Right lobe of liver (tissue), 4 donors: ENCODE measurements at regions not wholly inside any gene's neighbourhood (a gene's known extent, or its start where the extent isn't known, plus 50 kb on each side); places are given as distances from the start of the nearest gene placed in this dataset.

Experiments used
- POLR2A ChIP-seq: fragments of 450-650 bp; IDR thresholded peaks from one replicate; pipeline ENCODE4 v1.6.1; 2017; ENCODE audit warnings: antibody characterized with exemption, mild to moderate bottlenecking
- TF ChIP-seq, protein P1 (sequence below), 4 donors: fragments of 200-600 bp in 3 of 4; fragments of 450-650 bp in 1 of 4; IDR thresholded peaks; one replicate each; pipeline versions ENCODE4 v1.5.1 to v1.8.0; 2016 to 2022; ENCODE audit warnings: antibody characterized with exemption in 4 of 4, mild to moderate bottlenecking in 2 of 4
- donor health status: DM: no; HTN: no; CAD: no.
- donor health status: DM: no; HTN: no; CAD: no.
- donor health status: DM: no; HTN: yes; CAD: no.

DNA sequence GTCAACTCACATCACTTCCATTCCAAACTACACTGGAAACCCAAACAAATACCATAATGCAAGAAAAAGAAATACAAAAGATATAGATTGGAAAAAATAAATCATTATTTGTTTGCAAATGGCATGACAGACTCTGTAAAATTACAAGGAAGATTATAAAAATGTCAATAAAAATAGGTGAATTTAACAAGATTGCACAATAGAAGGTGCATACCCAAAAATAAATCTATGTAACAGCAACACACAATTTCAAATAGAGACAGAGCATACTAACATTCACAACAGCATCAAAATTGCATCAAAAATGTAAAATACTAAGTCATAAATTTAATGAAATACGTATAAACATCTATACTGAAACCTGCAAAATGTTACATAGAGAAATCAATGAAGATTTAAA, 1140.0 kb upstream of the GJE1 start:
- TF ChIP-seq, protein P1, sequence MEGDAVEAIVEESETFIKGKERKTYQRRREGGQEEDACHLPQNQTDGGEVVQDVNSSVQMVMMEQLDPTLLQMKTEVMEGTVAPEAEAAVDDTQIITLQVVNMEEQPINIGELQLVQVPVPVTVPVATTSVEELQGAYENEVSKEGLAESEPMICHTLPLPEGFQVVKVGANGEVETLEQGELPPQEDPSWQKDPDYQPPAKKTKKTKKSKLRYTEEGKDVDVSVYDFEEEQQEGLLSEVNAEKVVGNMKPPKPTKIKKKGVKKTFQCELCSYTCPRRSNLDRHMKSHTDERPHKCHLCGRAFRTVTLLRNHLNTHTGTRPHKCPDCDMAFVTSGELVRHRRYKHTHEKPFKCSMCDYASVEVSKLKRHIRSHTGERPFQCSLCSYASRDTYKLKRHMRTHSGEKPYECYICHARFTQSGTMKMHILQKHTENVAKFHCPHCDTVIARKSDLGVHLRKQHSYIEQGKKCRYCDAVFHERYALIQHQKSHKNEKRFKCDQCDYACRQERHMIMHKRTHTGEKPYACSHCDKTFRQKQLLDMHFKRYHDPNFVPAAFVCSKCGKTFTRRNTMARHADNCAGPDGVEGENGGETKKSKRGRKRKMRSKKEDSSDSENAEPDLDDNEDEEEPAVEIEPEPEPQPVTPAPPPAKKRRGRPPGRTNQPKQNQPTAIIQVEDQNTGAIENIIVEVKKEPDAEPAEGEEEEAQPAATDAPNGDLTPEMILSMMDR (IDR thresholded peaks at IDR 0.05) = no peak
- TF ChIP-seq POLR2A = no peak
